Kidney epithelial cell (primary cell): ENCODE measurements at regions not wholly inside any gene's neighbourhood (a gene's known extent, or its start where the extent isn't known, plus 50 kb on each side); places are given as distances from the start of the nearest gene placed in this dataset.

Experiments used
- DNase-seq: peaks from one replicate; pipeline ENCODE4 v3.0.0-alpha.2; 2010; ENCODE audit warnings: low read depth
- H3K27me3 ChIP-seq: 2 replicates; pipeline ENCODE4 v1.6.0; 2011; ENCODE audit warnings: low read length; ENCODE audit not compliant: control insufficient read depth, insufficient read depth
- H3K36me3 ChIP-seq: 2 replicates; pipeline ENCODE4 v1.5.1; 2011; ENCODE audit warnings: low read length; ENCODE audit not compliant: control insufficient read depth, insufficient read depth
- H3K4me3 ChIP-seq: 2 replicates; pipeline ENCODE4 v1.5.1; 2011; ENCODE audit warnings: low read depth, mild to moderate bottlenecking, control low read depth, low read length
- TF ChIP-seq, protein P1 (sequence below): IDR thresholded peaks from 2 replicates; pipeline ENCODE4 v1.5.1; 2011; ENCODE audit warnings: mild to moderate bottlenecking, moderate library complexity, low read length, control low read depth, inconsistent platforms; ENCODE audit not compliant: insufficient read depth, poor library complexity, severe bottlenecking

DNA sequence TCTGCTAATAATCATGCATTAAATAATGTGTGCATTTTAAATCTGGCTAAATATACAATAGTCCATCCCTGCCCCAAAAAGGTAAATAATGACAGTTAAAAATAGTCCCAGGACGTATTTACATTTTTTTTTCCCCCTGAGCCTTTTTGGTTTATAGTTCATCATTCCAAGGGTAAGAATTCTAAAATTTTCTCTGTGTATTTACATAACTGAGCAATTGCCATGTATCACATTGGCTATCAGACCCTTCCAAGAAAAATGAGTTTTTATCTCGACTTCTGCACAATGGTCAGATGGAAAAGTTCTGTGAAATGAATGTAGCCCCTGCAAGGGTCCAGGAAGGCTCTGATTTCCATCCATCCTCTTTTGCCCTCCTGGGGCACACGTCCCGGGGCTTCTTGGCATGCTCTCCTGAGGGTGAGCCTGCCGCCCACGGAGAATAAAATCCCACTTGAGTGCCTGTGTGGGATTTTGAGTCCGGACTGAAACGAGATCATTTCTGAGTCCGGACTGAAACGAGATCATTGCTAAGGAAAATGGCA, 94.1 kb upstream of the ANO1 start:
- Histone ChIP-seq H3K27me3 (peaks cover 53% of the 10 kb centered on the region), H3K4me3 (no peak overlapping the region), H3K36me3 (no peaks in the 10 kb centered on the region)
- TF ChIP-seq, protein P1, sequence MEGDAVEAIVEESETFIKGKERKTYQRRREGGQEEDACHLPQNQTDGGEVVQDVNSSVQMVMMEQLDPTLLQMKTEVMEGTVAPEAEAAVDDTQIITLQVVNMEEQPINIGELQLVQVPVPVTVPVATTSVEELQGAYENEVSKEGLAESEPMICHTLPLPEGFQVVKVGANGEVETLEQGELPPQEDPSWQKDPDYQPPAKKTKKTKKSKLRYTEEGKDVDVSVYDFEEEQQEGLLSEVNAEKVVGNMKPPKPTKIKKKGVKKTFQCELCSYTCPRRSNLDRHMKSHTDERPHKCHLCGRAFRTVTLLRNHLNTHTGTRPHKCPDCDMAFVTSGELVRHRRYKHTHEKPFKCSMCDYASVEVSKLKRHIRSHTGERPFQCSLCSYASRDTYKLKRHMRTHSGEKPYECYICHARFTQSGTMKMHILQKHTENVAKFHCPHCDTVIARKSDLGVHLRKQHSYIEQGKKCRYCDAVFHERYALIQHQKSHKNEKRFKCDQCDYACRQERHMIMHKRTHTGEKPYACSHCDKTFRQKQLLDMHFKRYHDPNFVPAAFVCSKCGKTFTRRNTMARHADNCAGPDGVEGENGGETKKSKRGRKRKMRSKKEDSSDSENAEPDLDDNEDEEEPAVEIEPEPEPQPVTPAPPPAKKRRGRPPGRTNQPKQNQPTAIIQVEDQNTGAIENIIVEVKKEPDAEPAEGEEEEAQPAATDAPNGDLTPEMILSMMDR: no peak
- no peak for DNase-seq

DNA sequence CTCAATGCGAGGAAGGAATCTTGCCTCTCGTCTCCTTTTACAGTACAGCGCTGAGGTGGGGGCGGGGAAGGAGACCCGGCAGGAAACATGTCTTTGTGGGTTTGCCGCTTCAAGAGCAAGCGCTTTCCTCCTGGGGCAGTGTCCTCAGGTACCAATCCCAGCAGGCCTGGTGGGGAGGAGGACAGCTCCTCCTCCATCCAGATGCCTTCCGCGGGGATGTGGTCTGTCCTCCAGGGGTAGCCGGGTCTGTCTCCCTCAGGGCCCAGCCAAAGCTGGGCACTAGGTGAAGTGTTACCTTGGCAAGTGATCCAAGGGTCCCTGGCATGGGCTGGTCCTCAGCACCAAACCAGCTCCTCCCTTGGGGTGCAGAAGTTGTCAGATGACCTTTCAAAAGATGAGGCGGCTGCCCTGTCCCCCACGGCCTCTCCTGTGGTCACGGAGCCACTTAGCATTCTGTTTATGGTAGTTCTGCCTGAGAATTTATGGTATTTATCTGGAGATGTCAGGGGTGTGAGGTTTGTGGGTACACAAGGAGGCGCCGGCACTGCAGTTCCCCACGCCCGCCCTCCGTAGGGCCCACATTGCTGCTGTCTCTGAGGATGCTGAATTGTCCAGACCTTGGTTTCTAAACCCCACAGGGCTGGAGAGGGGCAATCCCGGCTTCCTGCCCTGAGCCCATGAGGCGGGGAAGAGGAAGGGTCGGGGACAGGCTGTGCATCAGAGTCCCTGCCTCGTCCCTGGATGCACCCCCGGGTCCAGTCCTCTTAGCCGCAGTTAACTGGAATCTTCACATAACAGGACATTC, 93.5 kb upstream of the ANO1 start:
- Histone ChIP-seq H3K4me3 (no peak overlapping the region), H3K36me3 (no peaks in the 10 kb centered on the region), H3K27me3 (peaks cover 51% of the 10 kb centered on the region)
- DNase-seq: no peak
- TF ChIP-seq, protein P1: no peak

DNA sequence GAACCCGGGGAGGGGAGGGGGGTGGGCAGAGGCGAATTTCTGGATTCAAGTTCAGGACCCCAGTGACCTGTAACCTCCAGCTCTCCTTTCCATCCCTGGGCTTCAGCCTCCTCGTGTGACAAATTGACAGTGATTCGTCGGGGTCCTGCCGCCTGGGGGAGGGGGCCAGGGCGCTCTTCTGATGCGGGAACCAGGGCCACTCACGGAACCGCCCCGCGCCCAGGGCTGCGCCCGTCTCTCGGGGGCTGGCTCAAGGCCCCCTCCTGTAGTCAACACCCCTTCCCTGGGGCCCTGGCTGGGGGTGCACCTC, 92.8 kb upstream of the ANO1 start:
- H3K4me3 ChIP-seq: no peak overlapping the region
- peaks cover 51% of the 10 kb centered on the region for H3K27me3 ChIP-seq
- no peak for DNase-seq
- H3K36me3 ChIP-seq: no peaks in the 10 kb centered on the region
- TF ChIP-seq, protein P1: no peak

DNA sequence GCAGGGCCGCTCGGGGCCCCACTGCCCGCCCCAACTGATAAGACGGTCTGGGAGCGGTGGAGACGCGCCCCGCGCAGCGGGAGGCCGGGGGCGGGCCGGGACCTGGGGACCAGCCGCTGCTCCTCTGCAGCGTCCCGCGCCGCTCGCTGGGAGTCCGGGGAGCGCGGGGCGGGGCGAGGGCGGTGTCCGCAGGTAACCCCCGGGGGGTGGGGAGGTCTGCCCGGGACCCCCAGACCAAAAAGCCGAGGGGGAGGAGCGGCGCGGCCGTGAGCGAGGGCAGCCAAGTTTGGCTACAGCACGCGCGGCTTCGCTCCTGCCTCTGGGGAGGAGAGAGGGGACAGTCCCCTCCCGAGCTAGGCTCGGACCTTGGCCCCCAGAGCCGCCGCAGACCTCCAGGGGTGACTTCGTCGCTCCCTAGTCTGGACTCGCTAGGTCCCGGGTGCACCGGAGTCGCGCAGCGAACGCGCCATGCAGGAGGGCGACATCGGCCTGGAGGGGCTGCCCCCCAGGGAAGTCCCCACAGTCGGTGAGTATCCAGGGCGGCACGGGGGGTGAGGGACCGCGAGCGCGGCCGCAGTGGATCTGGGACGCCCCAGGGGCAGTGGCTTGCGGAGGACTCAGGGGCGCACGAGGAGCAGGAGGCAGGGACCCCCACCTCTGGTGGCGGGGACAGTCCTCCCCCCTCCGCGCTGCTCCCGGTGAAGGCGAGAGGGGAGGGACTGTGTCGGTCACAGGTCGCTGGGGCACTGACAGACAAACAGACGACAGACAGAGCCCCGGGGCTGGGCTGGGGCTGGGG, 92.3 kb upstream of the ANO1 start:
- Histone ChIP-seq H3K27me3 (peaks cover 51% of the 10 kb centered on the region), H3K36me3 (no peaks in the 10 kb centered on the region), H3K4me3 (no peak overlapping the region)
- TF ChIP-seq, protein P1: no peak
- DNase-seq: no peak

DNA sequence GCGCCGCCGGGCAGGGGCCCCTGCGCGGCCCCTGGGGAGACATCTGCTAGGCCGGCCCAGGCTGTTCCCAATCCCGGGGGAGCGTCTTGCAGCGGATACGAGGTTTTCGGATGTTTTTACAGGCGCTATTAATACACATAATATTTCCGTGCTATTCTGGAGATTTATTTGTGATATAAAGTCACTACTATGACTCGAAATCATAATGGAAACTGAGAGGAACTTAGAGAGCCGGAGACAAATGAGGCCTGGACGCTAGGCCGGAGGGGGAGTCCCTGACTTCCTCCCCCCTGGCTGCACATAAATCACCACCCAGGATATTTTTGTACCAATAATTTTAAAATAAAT, 91.7 kb upstream of the ANO1 start:
- Histone ChIP-seq H3K27me3 (peaks cover 51% of the 10 kb centered on the region), H3K4me3 (no peak overlapping the region), H3K36me3 (no peaks in the 10 kb centered on the region)
- TF ChIP-seq, protein P1: no peak
- DNase-seq: no peak
